ENCODE measurements at regions not wholly inside any gene's neighbourhood (a gene's known extent, or its start where the extent isn't known, plus 50 kb on each side); places are given as distances from the start of the nearest gene placed in this dataset.

DNA sequence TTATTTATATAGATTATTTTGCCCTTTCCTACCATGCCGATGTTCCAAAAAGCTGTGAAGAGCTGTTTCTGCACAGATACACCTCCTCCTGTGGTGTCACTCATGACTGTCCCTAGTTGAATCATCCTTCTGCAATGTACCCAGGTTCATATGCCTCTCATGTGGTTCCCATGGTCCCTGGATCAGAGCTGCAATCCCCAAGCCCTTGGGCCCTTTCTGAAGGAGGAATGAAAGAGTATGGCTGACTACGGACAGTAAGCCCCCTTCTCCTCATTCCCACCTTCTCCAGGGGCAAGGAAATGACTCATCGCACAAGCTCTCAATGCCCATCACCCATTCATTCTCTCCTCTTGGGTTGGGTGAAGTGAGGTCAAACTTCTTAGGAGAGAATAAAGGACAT, 63.9 kb upstream of the ACVR1 start:
- Histone ChIP-seq H3K23ac (ENCODE audit: insufficient read length, low read depth, low read length) (no peak overlapping the region), H3K23me2 (ENCODE audit: insufficient read length, low read depth, low read length, poor library complexity, severe bottlenecking) (no peaks in the 10 kb centered on the region), H2BK5ac (ENCODE audit: insufficient read length, low read length) (no peak overlapping the region), H3T11ph (ENCODE audit: low read length) (no peak overlapping the region), H3K27ac (ENCODE audit: insufficient read length, low read depth, low read length) (no peak overlapping the region), H3K4me1 (ENCODE audit: insufficient read depth, low read length) (peaks cover 2% of the 10 kb centered on the region; the same call in 1 of the 2 replicates), H3K4ac (ENCODE audit: low read depth, low read length) (no peak overlapping the region), H2AFZ (ENCODE audit: low read length) (no peak overlapping the region), H3K56ac (ENCODE audit: insufficient read length, low read depth, low read length) (no peak overlapping the region), H2AK5ac (ENCODE audit: insufficient read length, low read length) (no peak overlapping the region), H3K14ac (ENCODE audit: insufficient read depth, low read length) (no peak overlapping the region), H2BK120ac (ENCODE audit: low read depth, low read length, poor library complexity, severe bottlenecking) (no peak overlapping the region), H2BK20ac (ENCODE audit: low read depth, low read length, poor library complexity, severe bottlenecking) (no peak overlapping the region), H2BK15ac (ENCODE audit: low read depth, low read length) (no peak overlapping the region), H3K18ac (ENCODE audit: insufficient read length, low read depth, low read length) (no peak overlapping the region), H3K79me2 (ENCODE audit: insufficient read depth, low read length) (no peaks in the 10 kb centered on the region), H4K91ac (ENCODE audit: insufficient read length, low read depth, low read length) (no peak overlapping the region), H3K9me3 (ENCODE audit: control insufficient read depth, low read depth, low read length) (no peaks in the 10 kb centered on the region), H4K20me1 (ENCODE audit: control insufficient read depth, insufficient read depth, insufficient read length) (no peaks in the 10 kb centered on the region), H3K27me3 (ENCODE audit: insufficient read depth, low read length) (no peaks in the 10 kb centered on the region; the same call in 1 of the 2 replicates), H4K5ac (ENCODE audit: insufficient read length, low read depth, low read length) (no peak overlapping the region), H2BK12ac (ENCODE audit: insufficient read length, low read depth, low read length) (no peak overlapping the region), H3K4me2 (ENCODE audit: insufficient read depth, insufficient read length, low read length) (no peak overlapping the region), H4K8ac (replicated peaks; ENCODE audit: insufficient read length, low read depth, low read length) (no peak overlapping the region), H3K9ac (ENCODE audit: extremely low read depth, insufficient read length, low read length) (no peak overlapping the region), H3K79me1 (ENCODE audit: insufficient read depth, low read depth, low read length, poor library complexity, severe bottlenecking) (no peaks in the 10 kb centered on the region)
- no peak overlapping the region for H3K4me3 Mint-ChIP-seq
- H3K27me3 Mint-ChIP-seq (ENCODE audit: low read depth): peaks cover 33% of the 10 kb centered on the region
- TF ChIP-seq, protein P1, sequence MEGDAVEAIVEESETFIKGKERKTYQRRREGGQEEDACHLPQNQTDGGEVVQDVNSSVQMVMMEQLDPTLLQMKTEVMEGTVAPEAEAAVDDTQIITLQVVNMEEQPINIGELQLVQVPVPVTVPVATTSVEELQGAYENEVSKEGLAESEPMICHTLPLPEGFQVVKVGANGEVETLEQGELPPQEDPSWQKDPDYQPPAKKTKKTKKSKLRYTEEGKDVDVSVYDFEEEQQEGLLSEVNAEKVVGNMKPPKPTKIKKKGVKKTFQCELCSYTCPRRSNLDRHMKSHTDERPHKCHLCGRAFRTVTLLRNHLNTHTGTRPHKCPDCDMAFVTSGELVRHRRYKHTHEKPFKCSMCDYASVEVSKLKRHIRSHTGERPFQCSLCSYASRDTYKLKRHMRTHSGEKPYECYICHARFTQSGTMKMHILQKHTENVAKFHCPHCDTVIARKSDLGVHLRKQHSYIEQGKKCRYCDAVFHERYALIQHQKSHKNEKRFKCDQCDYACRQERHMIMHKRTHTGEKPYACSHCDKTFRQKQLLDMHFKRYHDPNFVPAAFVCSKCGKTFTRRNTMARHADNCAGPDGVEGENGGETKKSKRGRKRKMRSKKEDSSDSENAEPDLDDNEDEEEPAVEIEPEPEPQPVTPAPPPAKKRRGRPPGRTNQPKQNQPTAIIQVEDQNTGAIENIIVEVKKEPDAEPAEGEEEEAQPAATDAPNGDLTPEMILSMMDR (conservative IDR thresholded peaks at IDR 0.05): no peak
- no peaks in the 10 kb centered on the region for H3K36me3 Mint-ChIP-seq (ENCODE audit: insufficient read depth in 1 of 3, low read depth in 3 of 3)
- no peak for DNase-seq
- H3K4me1 Mint-ChIP-seq: peaks cover 3 to 17% of the 10 kb centered on the region in 2 experiments; a peak in 2 of 4 replicates
- WGBS (ENCODE audit: extremely low coverage, insufficient read length, low lambda C conversion rate): no CpG with 5 or more reads among the region's 3 CpGs
- no peak overlapping the region for H3K27ac Mint-ChIP-seq
- H3K9me3 Mint-ChIP-seq: no peaks in the 10 kb centered on the region

All from H9 (cell line).